Large intestine (tissue), 3 donors: ENCODE measurements at regions not wholly inside any gene's neighbourhood (a gene's known extent, or its start where the extent isn't known, plus 50 kb on each side); places are given as distances from the start of the nearest gene placed in this dataset.

Experiments
- DNase-seq, 2 donors: peaks; one replicate each; pipeline versions ENCODE4 v3.0.0 to v3.0.0-alpha.2; 2013
- H3K27ac ChIP-seq: one replicate; pipeline ENCODE4 v1.5.1; 2013; ENCODE audit warnings: low read length
- H3K27me3 ChIP-seq: 2 replicates; pipeline ENCODE4 v1.6.1; 2013; ENCODE audit warnings: low read length; ENCODE audit not compliant: control insufficient read depth, insufficient read depth
- H3K36me3 ChIP-seq: 2 replicates; pipeline ENCODE4 v1.6.1; 2013; ENCODE audit warnings: low read length; ENCODE audit not compliant: control insufficient read depth, insufficient read depth
- H3K4me1 ChIP-seq: one replicate; pipeline ENCODE4 v1.6.1; 2013; ENCODE audit warnings: low read length; ENCODE audit not compliant: control insufficient read depth, insufficient read depth
- H3K4me3 ChIP-seq: one replicate; pipeline ENCODE4 v1.5.1; 2013; ENCODE audit warnings: low read length
- H3K9me3 ChIP-seq: one replicate; pipeline ENCODE4 v1.6.1; 2013; ENCODE audit warnings: mild to moderate bottlenecking, low read depth, low read length, moderate library complexity; ENCODE audit not compliant: control insufficient read depth
- WGBS: methylation state at CpG from one replicate; pipeline ENCODE4 v1.1.5; 2013; ENCODE audit warnings: low lambda C conversion rate; ENCODE audit not compliant: insufficient coverage; 5-methylcytosine and 5-hydroxymethylcytosine counted together

DNA sequence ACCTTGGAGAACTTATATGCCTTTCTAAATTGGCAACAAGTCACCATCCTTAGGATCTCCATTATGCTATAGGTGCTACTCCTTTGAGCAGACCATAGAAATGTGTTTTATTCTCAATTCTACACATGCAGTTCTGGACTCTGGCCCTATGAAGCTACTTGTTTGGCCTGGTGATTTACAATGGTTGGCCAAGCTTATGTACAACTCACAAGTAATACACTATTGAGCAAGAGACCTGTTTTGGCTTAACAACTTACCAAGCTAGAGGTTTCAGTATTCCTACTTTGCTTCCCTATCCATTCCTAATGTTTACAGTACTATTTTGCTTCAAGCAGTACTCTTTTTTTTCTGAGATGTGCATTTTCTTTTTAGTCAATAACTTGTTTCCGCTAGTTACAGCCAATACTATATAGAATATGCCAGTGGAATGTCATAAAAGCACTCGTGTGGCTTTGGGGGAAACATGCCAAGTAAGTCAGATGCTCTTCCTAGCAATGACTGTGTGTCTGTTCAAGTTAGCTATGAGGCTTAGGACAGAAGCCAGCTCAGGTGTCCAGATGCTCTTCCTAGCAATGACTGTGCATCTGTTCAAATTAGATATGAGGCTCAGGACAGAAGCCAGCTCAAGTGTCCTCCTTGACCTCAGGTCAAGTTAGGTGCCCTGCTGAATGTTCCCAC lies 174.9 kb upstream of the SEMA6D start:
- Histone ChIP-seq H3K27me3 (no peaks in the 10 kb centered on the region), H3K4me3 (no peak overlapping the region), H3K27ac (no peak overlapping the region), H3K9me3 (no peaks in the 10 kb centered on the region), H3K4me1 (no peaks in the 10 kb centered on the region), H3K36me3 (no peaks in the 10 kb centered on the region)
- no CpG with 5 or more reads among the region's 2 CpGs for WGBS
- DNase-seq, result peak in 1 of 2 donors; percentile 21

GRCh38 chr15:47548231-47548630 lies 169.1 kb upstream of the SEMA6D start:
- no peak for DNase-seq
- Histone ChIP-seq H3K36me3 (no peaks in the 10 kb centered on the region), H3K9me3 (no peaks in the 10 kb centered on the region), H3K4me3 (no peak overlapping the region), H3K27me3 (no peaks in the 10 kb centered on the region), H3K4me1 (peaks cover 3% of the 10 kb centered on the region), H3K27ac (no peak overlapping the region)
- no CpG with 5 or more reads among the region's 1 CpG for WGBS

DNA sequence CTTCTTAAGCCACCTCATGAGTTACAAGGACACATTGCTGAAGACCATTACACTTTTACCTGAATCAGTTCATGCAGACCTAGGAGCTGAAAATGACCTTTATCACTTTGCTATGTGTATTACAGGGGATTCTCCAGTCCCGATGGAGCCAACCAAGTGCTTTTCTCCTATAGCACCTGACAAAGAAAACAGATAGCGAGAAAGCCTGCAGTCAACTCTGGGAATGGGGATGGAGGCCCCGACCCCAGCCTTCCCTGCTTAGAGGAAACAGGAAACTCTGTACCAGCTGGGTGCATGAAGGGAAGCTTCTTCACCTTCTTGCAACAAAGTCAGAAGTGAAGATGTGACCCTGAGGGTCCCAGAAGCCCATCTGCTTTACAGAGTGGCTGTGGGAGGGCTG lies 168.3 kb upstream of the SEMA6D start:
- H3K4me1 ChIP-seq, result peaks cover 3% of the 10 kb centered on the region
- H3K27ac ChIP-seq, result no peak overlapping the region
- H3K4me3 ChIP-seq, result no peak overlapping the region
- no peaks in the 10 kb centered on the region for H3K27me3 ChIP-seq
- no peaks in the 10 kb centered on the region for H3K36me3 ChIP-seq
- H3K9me3 ChIP-seq, result no peaks in the 10 kb centered on the region
- no CpG with 5 or more reads among the region's 3 CpGs for WGBS
- DNase-seq, result no peak

- peak in 1 of 2 donors; percentile 41 for DNase-seq
- no peak overlapping the region for H3K4me3 ChIP-seq
- 60% methylated on average over 1 of the region's 1 CpG for WGBS
- H3K36me3 ChIP-seq, result no peaks in the 10 kb centered on the region
- no peaks in the 10 kb centered on the region for H3K9me3 ChIP-seq
- H3K27me3 ChIP-seq, result no peaks in the 10 kb centered on the region
- no peak overlapping the region for H3K27ac ChIP-seq
- H3K4me1 ChIP-seq, result peaks cover 3% of the 10 kb centered on the region
Observed at GRCh38 chr15:47551079-47551478, 166.2 kb upstream of the SEMA6D start.

DNA sequence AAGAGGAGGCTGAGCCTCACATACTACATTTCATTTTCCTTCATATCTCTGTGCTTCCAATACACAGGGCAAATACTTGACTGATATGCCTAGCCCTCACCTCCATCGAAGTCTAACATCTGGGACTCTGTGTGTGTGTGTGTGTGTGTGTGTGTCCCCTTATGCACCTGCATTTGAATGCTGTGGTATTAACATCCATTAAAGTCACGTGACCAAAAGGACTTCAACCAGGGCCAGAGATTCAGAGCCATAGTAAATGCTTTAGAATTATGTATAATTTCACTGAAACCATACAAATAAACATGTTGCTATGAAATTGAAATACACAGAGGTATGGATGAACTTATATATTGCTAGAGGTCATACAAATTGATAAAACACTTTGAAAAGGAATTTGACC lies 165.8 kb upstream of the SEMA6D start:
- Histone ChIP-seq H3K9me3 (no peaks in the 10 kb centered on the region), H3K4me1 (peaks cover 3% of the 10 kb centered on the region), H3K4me3 (no peak overlapping the region), H3K27ac (no peak overlapping the region), H3K36me3 (no peaks in the 10 kb centered on the region), H3K27me3 (no peaks in the 10 kb centered on the region)
- no CpG with 5 or more reads among the region's 2 CpGs for WGBS
- peak in 1 of 2 donors; percentile 56 for DNase-seq

DNA sequence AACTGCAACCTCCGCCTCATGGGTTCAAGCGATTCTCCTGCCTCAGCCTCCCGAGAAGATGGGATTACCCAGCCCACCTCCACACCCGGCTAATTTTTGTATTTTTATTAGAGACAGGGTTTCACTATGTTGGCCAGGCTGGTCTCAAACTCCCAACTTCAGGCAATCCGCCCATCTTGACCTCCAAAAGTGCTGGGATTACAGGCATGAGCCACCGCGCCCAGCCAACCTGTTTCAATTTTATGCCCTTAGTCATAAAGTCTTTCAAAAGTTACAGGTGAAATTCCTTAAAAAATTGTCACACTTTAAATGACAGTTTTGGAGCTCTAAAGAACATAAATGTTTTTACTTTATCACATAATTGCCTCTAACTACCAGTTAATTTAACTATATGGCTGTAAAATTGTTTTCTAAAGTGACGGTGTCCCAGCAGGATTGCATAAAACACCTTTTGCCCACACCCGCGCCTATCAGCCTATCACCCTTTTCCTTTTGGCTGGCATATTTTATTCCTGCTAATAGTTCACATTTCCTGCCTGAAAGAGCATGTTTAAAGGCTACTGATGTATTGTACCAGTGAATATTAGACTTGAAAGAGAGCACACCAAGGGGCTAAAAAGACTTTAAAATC lies 164.2 kb upstream of the SEMA6D start:
- Histone ChIP-seq H3K4me1 (peaks cover 3% of the 10 kb centered on the region), H3K36me3 (no peaks in the 10 kb centered on the region), H3K27me3 (no peaks in the 10 kb centered on the region), H3K4me3 (no peak overlapping the region), H3K9me3 (no peaks in the 10 kb centered on the region), H3K27ac (peak overlapping the region; percentile 10)
- 90% methylated on average over 2 of the region's 10 CpGs for WGBS
- no peak for DNase-seq

GRCh38 chr15:47553947-47554346 lies 163.4 kb upstream of the SEMA6D start:
- Histone ChIP-seq H3K4me1 (peaks cover 3% of the 10 kb centered on the region), H3K4me3 (no peak overlapping the region), H3K36me3 (no peaks in the 10 kb centered on the region), H3K27ac (no peak overlapping the region), H3K9me3 (no peaks in the 10 kb centered on the region), H3K27me3 (no peaks in the 10 kb centered on the region)
- peak; percentile 23 to 75 for DNase-seq
- no CpG with 5 or more reads among the region's 1 CpG for WGBS

DNA sequence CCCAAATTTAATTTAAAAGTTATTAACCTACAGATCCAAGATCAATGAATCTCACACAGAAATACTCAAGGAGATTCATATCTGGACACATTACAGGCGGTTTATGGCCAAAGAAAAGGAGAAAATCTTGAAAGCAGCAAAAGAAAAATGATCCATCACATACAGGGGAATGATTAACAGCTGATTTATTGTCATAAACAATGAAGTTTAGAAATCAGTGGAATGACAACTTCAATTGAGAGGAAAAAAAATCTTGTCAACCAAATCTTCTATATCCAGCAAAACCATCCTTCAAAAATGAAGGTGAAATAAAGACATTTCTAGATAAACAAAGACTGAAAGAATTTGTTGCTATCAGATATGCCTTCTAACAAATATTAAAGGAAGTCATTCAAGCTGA lies 156.2 kb upstream of the SEMA6D start:
- Histone ChIP-seq H3K9me3 (peaks cover 8% of the 10 kb centered on the region), H3K27me3 (no peaks in the 10 kb centered on the region), H3K36me3 (no peaks in the 10 kb centered on the region), H3K27ac (no peak overlapping the region), H3K4me1 (no peaks in the 10 kb centered on the region), H3K4me3 (no peak overlapping the region)
- WGBS, result 60% methylated on average over 1 of the region's 1 CpG
- DNase-seq, result no peak

DNA sequence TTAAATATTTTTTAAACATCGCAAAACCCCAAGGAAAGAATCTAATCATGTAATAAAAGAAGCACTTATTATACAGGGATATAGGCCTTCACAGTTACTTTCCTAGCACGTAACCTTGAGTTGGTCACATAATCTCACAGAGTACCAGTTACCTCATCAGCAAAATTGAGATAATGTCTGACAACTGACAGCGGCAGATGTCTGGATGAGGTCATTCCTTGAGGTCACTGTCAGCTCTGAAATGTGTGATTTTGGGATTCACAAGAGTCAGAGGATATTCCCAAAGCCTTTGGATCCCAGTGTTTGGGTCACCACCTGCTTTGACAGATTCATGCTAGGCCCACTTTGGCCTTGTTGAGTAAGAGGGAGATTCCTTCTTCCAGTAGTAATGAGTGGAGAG lies 151.4 kb upstream of the SEMA6D start:
- no peaks in the 10 kb centered on the region for H3K27me3 ChIP-seq
- H3K4me1 ChIP-seq, result no peaks in the 10 kb centered on the region
- 100% methylated on average over 1 of the region's 3 CpGs for WGBS
- peaks cover 3% of the 10 kb centered on the region for H3K9me3 ChIP-seq
- no peaks in the 10 kb centered on the region for H3K36me3 ChIP-seq
- no peak for DNase-seq
- H3K27ac ChIP-seq, result no peak overlapping the region
- no peak overlapping the region for H3K4me3 ChIP-seq

- Histone ChIP-seq H3K27me3 (no peaks in the 10 kb centered on the region), H3K9me3 (no peaks in the 10 kb centered on the region), H3K4me3 (no peak overlapping the region), H3K36me3 (no peaks in the 10 kb centered on the region), H3K4me1 (no peaks in the 10 kb centered on the region), H3K27ac (no peak overlapping the region)
- 100% methylated on average over 1 of the region's 6 CpGs for WGBS
- no peak for DNase-seq
Observed at GRCh38 chr15:47566610-47567009, 150.7 kb upstream of the SEMA6D start.

DNA sequence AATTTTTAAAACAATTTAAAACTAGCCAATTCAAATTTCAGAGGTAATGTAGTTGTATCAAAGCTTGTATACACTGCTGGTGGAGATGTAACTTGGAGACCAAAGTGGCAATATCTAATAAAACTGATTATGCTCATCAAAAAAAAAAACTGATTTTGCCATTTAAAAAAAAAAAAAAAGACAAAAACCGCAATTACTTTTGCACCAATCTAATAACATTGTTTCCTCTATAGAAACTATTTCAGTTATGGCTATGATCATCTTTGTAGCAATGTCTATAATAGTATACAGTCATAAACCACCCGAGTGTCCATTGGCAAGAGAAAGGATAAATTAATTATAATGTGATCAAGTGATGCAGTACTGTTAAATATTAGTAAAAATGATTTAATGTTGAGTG lies 149.3 kb upstream of the SEMA6D start:
- no peaks in the 10 kb centered on the region for H3K9me3 ChIP-seq
- H3K4me3 ChIP-seq, result no peak overlapping the region
- no peak for DNase-seq
- H3K4me1 ChIP-seq, result no peaks in the 10 kb centered on the region
- 100% methylated on average over 1 of the region's 2 CpGs for WGBS
- no peaks in the 10 kb centered on the region for H3K36me3 ChIP-seq
- no peak overlapping the region for H3K27ac ChIP-seq
- H3K27me3 ChIP-seq, result no peaks in the 10 kb centered on the region
